Hindlimb muscle (tissue), 1 donor: ENCODE measurements at regions not wholly inside any gene's neighbourhood (a gene's known extent, or its start where the extent isn't known, plus 50 kb on each side); places are given as distances from the start of the nearest gene placed in this dataset.
"Not testable (repeated sequence)": the region's sequence is repeated elsewhere in the genome, so short reads cannot be mapped to it uniquely, and the experiment has no call there.

Source experiments
- DNase-seq: peaks from one replicate; pipeline ENCODE4 v3.0.0-alpha.2; 2013

DNA sequence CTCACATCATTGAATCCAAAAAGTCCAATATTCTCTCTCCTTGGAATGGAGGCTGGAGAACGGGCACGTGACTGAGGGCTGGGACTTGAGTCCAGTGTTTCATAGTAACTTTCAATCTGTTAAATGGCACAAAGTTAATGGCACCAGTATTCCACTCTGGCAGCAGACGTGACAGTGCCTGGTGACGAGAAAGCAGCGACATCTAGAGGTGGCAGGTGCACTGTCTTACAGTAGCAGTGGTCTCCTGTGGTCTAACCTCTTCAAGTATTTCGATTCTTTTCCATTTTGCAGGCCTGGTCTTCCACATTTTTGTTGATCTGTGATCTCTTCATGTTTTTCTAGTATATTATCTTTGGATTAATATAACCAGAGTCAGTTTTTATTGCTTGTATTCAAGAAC is 107.1 kb downstream of the OXSM start:
- no peak for DNase-seq

DNA sequence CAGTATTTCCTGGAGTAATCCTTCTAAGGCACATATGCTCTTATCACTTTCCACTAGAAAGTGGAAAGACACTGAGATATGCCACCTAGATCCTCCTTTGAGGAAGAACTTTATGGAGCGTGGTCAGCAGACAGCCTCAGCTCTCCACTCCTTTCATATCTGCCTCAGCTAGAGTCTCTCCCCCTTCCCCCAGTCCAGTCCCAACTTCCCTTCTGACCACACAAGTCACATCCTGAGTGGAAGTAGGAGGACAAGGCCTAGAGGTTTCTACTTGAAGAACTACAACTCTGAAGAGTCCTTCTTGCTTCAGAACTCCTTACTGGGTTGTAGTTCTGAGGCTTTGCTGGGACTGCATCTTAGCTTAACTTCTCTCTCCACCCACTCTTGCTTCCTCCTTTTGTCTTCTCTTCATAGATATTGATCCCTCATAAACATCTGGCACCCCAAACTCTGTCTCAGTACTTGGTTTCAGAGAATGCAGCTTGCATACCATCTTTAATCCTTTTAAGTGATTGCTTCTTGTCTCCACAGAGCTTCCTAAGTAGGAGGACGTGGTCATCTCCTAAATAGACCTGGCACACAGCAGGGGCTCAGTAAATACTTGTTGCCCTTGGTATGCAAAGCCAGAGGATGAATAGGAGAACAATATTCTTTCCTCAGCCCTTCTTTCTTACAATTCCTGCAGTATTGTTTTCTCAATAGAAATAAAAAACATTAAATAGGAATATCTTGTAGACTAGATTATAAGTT is 109.6 kb downstream of the OXSM start:
- no peak for DNase-seq

DNA sequence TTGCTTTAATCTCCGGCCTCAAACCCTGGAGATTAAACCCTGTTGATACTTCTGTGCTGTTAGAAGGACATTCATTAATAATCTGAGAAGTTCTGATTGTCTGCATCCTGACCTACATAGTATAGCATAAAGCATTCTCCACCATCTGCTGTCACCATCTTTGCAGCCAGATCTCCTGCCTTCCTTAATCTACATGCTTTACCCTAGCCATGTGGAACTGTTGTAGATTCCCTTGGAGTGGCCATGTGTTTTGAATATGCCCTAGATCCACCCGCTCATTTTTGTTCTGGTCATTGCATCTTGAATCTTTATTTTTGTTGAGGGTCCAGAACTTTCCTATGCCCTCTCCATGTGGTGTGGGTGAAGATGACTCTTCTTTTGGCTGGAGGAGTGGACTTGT is 110.3 kb downstream of the OXSM start:
- DNase-seq = no peak

DNA sequence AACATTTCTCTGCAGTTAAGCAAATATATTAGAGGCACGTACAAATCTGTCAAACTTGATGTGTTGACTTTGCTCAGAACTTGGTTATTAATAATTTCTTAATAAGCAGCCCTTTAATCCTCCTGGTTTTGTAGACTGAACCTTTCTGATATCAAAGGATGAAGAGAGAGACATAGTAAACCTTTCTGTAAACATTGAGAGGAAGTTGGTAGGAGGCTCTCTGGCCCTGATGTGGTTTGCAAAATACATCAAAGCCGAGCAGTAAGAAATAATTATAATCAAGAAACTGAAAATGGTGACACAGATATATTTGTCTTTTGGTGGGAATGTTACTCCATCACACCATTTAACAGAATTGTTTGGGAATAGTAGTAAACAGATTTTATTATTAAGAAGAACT is 111.9 kb downstream of the OXSM start:
- no peak for DNase-seq

DNA sequence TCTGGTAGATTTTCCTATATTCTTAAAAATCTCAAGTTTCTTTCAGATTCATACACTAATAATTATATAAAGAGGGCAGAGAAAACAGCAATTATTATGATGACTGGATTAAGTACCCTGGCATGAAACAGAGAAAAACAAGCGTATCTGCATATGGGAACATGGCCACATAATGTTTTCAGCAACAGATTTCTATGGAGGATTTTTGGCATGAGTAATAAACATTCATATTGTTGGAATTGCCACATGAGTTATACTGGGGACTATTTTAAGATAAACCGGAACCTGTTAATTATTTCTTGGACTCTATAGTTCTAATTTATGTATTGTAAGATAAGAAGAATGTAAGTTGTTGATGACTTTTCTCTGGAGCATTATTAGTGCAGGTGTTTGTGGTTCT is 112.7 kb downstream of the OXSM start:
- DNase-seq = no peak

DNA sequence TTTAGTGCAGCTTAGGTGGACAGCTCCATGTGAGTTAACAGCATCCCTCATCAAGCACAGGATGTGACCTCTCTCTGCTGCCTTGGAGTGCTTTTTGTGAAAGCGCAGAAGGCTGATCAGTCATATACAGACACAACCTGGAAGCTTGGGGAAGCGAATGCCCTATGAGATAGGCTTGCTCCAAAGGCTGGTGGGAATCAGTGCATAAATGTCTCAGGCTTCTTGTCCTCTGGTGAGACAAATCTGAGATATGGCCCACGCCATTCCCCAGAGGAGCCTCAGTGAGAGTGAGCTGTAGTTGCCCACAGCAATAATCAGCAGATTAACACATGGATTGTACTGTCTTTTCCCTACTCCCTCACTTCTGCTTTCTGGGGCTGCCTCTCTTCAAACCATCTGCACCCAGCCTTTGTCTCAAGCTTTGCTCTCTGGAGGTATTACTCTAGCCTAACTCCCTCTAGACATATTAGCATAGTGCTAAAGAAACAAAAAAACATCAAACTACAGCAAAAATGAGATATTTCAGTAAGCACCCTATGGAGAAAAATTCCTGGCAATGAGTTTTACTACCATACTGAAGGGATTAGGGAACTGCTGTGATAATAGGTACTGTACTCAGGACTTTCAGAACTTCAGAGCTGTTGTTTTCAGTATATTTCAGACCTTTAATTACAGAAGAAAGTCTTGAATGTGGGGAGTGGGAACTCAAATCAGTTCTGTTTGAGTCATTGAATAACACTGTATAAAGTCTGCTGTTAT is 113.7 kb downstream of the OXSM start:
- no peak for DNase-seq

DNA sequence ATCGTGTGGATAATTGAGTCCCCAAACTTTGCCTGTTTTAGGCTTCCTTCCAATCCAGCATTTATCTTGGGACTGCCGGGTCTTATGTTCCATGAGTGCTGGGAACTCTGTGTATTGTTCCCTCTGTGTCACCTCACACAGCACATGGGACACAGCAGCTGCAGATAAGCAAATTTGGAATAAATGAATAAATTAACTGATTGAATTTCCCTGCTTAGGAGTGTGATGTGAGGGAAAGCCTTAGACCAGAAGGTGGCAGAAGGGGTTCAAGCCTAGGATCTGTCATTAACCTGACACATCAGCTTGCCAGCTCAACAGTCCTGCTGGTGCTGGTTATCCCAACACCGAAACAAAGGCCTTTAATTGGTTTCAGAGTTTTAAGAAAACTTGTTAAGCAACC is 114.3 kb downstream of the OXSM start:
- no peak for DNase-seq

DNA sequence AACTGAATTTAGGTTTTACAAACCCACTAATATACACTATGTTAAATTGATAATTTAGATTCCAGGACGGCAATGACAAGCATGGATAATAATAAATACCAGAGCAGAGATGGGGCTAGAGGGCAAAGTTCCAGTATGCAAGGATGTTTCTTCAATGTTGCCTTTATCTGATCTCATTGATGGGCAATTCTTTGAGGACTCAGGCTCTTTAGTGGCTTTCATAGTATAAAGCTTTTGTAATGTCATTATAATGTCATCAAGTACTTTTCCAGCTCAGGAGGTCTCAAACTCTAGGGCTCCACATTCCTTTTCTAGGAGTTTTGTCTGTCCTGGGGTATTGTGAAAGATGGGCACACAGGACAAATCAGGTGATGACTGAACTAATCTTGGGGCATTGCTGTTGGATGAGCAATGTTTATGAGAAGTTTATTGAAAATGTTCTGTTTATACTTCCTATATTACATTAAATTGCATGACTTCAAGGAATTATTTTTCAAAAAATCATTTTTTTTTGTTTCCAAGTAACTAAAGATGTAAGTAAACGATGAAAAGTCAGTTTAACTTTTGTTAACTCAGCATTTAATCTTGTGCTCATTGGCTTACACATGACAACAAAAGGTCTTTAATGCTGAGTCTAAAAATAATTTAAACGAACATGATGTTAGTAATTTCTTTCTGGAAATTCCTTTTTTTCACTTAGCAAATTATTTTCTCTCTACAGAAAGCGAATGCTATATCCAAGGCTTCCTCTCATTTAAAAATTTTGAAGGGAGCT is 116.4 kb downstream of the OXSM start:
- no peak for DNase-seq

DNA sequence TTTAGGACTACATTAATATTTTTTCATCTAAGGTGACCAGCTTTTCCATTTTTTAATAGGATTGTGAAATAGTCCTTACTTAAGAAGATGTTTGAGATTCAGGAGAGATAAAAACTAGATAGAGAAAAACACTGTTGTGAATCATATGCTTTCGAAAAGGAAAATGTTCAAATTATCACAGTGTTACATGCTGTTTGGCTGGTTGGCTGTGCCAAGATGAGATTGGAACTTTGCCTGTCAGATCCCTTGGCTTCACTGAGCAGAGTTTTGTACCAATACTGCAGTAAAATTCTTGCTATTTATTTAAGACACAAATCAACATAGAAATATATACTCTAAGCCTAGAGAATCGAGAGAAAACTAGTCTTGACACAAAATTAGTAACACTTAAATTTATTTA is 117.2 kb downstream of the OXSM start:
- no peak for DNase-seq

DNA sequence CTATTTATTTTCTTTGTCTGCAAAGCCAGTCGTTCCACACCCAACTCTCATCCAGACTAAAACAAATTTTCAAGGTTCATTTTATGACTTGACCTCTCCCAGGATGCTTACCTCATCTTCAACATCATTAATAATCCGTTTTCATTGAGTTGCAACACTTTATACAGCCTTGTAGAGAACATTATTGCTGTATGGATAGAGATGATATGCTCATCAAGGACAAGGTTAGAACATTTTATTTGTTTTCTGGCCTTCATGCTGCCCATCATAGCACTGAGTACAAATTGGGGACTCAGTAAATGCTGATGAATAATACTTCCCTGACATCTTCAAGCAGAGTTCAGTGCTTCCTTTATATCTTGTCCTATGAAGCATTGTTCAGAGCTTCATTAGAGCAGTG is 120.2 kb downstream of the OXSM start:
- no peak for DNase-seq

DNA sequence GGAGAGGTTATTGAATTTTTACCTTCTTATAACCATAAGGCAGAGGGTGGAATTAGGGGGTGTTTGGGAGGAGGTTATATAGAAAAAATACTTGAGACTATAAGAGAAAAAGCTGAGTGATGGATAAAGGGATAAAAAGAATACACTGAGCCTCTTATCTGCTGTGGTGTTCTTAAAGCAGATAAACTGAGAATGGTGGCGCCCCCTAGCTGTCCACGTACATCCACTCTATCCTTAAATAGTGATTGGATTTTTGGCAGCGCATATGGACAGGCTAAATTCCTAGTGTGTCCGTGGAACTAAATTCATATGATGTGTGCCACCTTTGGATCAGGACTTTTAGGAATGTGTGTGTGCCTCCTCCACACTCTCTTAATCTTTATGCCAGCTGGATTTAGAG is 121.1 kb downstream of the OXSM start:
- DNase-seq = no peak

DNA sequence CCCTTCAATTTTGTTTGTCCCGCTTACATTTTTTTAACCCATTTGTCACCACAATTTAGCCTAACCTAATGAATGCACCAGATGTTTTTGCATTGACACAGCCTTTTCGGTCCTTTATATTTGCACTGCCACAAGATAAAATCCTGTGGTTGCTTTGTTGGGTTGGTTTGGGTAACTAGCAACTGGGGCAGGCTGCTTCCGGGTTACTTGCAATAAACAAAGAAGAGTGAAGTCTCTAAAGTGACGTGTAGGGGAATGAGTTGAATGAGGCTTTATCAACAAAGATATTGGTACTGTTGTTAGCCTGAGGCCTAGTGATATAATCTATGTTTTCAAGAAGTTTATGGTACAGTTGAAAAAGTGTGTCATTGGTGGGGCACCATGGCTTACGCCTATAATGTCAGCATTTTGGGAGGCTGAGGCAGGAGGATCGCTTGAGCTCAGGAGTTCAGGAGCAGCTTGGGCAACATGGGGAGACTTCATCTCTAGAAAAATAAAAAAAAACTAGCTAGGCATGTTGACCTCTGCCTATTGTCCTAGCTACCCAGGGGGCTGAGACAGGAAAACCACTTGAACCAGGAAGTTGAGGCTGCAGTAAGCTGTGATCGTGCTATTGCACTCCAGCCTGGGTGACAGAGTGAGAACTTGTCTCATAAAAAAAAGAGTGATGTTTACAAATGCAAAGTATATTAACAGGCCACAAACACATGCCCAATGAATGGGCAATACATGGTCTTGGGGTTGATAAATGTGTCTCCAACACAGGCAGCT is 121.8 kb downstream of the OXSM start:
- DNase-seq = no peak

DNA sequence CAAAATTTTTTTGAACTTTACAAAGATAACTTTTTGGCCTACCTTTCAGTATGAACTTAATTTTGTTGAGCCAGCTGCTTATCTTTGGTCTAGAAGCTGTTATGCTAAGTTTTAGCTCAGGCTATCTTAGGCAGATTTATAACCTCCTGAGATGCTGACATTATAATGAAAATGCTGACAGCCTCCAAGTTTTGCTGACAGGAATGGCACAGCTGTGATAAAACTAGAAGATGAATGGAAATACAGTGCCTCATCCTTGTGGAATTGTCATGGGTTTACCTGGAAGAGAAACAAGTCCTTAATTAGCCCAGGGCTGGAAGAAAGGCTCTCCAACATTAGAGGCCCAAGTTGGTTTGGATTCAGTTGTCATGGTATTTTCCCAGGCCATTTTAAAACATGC is 123.3 kb downstream of the OXSM start:
- DNase-seq = no peak

DNA sequence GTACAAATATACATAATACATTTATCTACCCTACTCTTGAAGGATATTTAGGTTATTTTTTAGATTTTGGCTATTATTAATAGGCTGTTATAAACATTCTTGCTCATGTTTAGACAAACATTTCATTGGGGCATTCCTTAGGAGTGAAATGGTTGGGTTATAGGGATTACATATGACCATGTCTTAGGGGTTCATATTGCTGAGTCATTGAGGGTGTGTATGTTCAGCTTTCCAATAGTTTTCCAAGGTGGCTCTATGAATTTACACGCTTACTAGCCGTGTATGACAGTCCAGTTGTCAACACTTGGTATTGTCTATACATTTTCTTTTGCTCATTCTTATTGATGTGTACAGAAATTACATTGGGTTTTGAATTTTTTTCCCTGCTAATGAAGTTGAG is 125.8 kb downstream of the OXSM start:
- DNase-seq = no peak

DNA sequence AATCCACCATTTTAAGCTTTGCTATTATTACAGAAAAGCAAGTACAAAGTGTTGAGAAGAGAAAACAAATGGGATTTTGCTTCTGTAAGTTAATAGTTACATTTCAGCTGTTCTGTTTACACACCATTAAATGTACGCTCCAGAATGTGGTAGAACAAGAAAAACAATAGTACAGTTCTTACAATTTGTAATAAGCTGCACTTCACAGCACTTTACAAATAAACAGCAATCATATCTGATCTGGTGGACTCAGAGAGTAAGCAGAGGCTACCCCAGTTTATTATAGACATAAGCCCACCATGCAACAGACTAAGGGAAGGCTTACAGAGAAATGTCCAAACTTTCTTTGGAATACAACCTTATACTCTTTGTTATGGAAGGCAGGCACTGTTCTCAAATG is 126.4 kb downstream of the OXSM start:
- DNase-seq = no peak

DNA sequence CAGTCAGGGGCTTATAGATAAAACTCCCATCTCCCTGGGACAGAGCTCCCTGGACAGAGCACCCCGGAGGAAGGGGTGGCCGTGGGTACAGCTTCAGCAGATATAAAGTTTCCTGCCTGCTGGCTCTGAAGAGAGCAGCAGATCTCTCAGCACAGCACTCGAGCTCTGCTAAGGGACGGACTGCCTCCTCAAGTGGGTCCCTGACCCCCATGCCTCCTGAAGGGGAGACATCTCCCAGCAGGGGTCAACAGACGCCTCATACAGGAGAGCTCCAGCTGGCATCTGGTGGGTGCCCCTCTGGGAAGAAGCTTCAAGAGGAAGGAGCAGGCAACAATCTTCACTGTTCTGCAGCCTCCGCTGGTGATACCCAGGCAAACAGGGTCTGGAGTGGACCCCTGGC is 142.1 kb downstream of the OXSM start:
- not testable (repeated sequence) for DNase-seq

DNA sequence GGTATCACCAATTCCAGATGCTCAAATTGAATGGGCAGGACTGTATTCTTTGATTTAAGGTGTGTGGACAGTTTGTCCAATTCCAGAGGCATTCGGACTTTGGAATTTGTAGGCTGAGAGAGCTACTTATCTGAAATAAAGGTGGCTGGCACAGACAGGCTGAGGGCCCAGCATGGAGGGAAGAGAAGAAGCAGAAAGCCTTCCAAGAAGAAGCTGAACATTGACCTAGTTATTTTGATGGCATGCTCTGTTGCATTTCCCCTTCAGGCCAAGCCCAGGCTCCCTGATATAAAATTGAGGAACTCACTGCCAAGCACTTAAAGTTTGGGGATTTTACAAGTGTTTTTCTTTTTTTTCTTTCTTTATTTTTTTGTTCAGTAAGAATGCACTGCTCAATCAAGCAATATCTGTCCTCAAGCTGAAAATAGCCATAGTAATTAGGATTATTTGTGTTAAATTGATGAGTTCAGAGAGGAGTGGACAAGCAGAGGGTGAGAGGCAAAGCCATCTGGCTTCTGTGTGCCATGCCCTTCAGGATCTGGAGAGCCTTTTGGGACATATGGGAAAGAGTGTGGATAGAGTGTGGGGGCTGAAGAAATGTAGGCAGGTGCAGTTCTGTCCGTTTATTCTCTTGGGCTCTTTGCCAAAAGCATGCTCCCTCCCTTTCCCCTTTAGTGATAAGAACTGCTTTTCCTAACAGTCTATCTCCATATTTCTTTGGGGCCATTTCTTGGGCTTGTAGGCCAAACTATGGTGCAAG is 148.9 kb downstream of the OXSM start:
- no peak for DNase-seq

DNA sequence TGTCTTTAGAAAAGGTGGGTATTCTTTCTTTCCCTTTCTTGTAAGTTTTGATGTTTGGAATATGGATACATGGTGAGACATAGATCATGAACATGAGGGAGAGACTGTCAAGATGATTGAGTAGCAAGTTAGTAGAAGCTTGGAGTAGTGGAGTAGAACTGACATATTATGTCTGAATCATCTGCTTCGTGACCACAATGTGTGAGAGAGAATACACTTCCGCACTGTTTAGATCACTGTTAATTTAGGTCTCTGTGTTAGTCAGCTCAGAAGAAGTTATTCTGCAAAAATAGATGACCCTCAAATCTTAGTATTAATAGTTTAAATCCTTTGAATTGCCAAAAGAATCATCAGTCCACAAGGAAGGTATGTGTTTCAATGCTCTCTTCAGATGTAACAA is 151.0 kb downstream of the OXSM start:
- DNase-seq = no peak

DNA sequence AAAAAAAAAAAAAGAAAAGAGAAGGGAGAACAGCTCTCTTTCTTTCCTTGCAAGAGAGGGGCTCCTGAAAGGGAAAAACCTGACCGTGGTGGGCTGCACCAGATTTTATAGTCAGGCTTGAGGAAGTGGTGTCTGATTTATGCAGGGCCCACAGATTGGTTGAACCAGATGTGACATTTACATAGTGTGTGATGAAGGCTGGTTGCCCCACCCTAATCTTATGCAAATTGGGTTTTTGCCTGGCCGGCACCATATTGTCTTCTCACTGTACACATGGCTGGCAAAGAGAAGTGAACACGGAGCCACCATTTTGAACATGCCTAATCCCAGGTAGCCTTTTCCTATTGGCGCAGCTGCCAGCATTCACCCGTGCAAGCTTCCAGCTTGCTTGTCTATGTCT is 154.4 kb downstream of the OXSM start:
- no peak for DNase-seq

DNA sequence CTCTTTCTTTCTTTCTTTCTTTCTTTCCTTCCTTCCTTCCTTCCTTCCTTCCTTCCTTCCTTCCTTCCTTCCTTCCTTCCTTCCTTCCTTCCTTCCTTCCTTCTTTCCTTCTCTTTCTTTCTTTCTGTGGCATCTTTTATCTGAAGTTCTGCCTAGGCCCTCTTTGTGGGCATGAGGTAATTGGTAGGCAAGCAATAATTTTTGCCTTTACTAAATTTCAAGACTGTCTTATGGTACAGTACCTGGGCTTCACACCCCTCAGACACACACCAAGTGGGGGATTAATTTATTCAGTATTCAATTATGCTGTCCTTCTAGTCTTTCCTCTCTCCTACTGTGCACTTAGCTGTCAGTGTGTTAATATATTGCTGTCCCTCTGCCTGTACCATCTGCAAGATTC is 155.5 kb downstream of the OXSM start:
- DNase-seq = no peak

DNA sequence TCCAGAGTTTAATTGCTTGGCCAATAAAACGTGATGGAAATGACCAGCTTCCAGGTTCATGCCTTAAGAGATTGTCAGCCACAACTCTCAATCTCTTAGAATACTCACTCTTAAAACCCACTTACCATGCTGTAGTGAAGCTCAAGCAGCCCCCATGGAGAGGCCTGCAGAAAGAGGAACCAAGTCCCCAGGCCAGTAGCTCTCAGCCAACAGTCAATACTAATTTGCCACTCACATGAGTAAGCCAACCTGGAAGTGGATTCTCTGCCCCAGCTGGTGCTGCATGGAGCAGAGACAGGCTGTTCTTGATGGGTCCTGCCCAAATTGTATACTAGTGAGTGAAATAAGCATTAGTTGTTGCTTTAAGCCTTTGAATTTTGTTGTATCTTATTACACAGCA is 155.9 kb downstream of the OXSM start:
- DNase-seq = no peak

DNA sequence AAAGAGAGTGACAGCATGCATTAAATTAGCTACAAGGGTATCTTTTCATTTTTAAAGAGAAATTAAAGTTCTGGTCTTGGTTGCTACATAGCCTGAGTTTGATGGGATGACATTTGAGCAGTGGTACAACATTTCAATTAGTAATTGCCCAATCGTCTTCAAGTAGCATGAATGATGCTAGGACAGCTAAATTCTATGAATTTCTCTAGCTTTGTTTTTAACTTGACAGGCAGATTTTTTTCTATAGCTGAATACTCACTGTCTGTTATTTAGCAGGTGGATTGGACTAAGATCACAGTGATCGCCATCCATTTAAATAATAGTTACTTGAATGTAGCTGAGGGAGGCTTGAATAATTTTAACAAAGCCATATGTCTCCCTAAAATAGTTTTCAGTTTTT is 162.2 kb downstream of the OXSM start:
- no peak for DNase-seq
